ENCODE measurements at regions not wholly inside any gene's neighbourhood (a gene's known extent, or its start where the extent isn't known, plus 50 kb on each side); places are given as distances from the start of the nearest gene placed in this dataset.

DNA sequence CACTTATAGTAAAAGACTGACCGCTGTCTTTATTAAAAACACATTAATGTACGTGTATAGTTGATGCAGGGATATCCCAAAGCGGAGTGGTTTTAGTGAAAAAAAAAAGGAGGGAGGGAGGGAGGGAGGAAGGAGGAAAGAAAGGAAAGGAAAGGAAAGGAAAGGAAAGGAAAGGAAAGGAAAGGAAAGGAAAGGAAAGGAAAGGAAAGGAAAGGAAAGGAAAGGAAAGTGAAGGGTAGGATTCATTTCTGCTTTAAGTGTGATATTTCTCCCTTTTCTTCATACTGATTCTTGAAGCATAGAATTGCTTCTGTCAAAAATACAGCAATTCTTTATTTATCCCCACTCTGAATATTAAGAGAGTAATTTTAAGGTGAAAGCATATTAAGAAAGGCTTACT, 504.9 kb downstream of the PPP4R3C start:
- TF ChIP-seq, protein P1, sequence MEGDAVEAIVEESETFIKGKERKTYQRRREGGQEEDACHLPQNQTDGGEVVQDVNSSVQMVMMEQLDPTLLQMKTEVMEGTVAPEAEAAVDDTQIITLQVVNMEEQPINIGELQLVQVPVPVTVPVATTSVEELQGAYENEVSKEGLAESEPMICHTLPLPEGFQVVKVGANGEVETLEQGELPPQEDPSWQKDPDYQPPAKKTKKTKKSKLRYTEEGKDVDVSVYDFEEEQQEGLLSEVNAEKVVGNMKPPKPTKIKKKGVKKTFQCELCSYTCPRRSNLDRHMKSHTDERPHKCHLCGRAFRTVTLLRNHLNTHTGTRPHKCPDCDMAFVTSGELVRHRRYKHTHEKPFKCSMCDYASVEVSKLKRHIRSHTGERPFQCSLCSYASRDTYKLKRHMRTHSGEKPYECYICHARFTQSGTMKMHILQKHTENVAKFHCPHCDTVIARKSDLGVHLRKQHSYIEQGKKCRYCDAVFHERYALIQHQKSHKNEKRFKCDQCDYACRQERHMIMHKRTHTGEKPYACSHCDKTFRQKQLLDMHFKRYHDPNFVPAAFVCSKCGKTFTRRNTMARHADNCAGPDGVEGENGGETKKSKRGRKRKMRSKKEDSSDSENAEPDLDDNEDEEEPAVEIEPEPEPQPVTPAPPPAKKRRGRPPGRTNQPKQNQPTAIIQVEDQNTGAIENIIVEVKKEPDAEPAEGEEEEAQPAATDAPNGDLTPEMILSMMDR (IDR thresholded peaks at IDR 0.05; ENCODE audit: low read length) = no peak
- no peak for TF ChIP-seq EZH2 (IDR thresholded peaks at IDR 0.05; ENCODE audit: borderline replicate concordance, low read length)

Measured in OCI-LY1 (cell line).